GDM1 (cell line): ENCODE measurements at regions not wholly inside any gene's neighbourhood (a gene's known extent, or its start where the extent isn't known, plus 50 kb on each side); places are given as distances from the start of the nearest gene placed in this dataset.
"Not testable (repeated sequence)": the region's sequence is repeated elsewhere in the genome, so short reads cannot be mapped to it uniquely, and the experiment has no call there.

Source experiments
- DNase-seq: peaks from one replicate; lab custom pipeline; 2025; lab: John Stamatoyannopoulos, UW

GRCh38 chr6:81966968-81967367 is 214.5 kb upstream of the TENT5A start:
- no peak for DNase-seq

GRCh38 chr6:81962198-81962597 is 209.7 kb upstream of the TENT5A start:
- DNase-seq: no peak

GRCh38 chr6:81950877-81951276 is 198.4 kb upstream of the TENT5A start:
- peak; percentile 11 for DNase-seq

- no peak for DNase-seq
These were observed 196.4 kb upstream of the TENT5A start for GRCh38 chr6:81948861-81949260.

GRCh38 chr6:81948196-81948595 is 195.7 kb upstream of the TENT5A start:
- DNase-seq: not testable (repeated sequence)

- no peak for DNase-seq
These were observed 192.2 kb upstream of the TENT5A start for GRCh38 chr6:81944661-81945060.

- not testable (repeated sequence) for DNase-seq
These were observed 190.4 kb upstream of the TENT5A start for GRCh38 chr6:81942842-81943241.

GRCh38 chr6:81942067-81942370 is 189.5 kb upstream of the TENT5A start:
- no peak for DNase-seq

GRCh38 chr6:81940451-81940985 is 188.0 kb upstream of the TENT5A start:
- DNase-seq: no peak

GRCh38 chr6:81939766-81940165 is 187.3 kb upstream of the TENT5A start:
- DNase-seq: no peak

- DNase-seq: no peak
These were observed 186.7 kb upstream of the TENT5A start for GRCh38 chr6:81938991-81939732.

GRCh38 chr6:81938014-81938856 is 185.8 kb upstream of the TENT5A start:
- DNase-seq: no peak

GRCh38 chr6:81937296-81937937 is 184.9 kb upstream of the TENT5A start:
- DNase-seq: no peak

- DNase-seq: no peak
These were observed 182.5 kb upstream of the TENT5A start for GRCh38 chr6:81934936-81935335.

- DNase-seq: no peak
These were observed 181.1 kb upstream of the TENT5A start for GRCh38 chr6:81933608-81934051.

GRCh38 chr6:81933089-81933488 is 180.6 kb upstream of the TENT5A start:
- no peak for DNase-seq

GRCh38 chr6:81932448-81932847 is 180.0 kb upstream of the TENT5A start:
- not testable (repeated sequence) for DNase-seq

GRCh38 chr6:81929828-81930227 is 177.3 kb upstream of the TENT5A start:
- DNase-seq: no peak

- DNase-seq: no peak
These were observed 172.7 kb upstream of the TENT5A start for GRCh38 chr6:81925201-81925600.

- no peak for DNase-seq
These were observed 157.8 kb upstream of the TENT5A start for GRCh38 chr6:81909981-81910900.

- DNase-seq: no peak
These were observed 156.7 kb upstream of the TENT5A start for GRCh38 chr6:81909162-81909561.
